Erythroblast (primary cell): ENCODE measurements at regions not wholly inside any gene's neighbourhood (a gene's known extent, or its start where the extent isn't known, plus 50 kb on each side); places are given as distances from the start of the nearest gene placed in this dataset.

Source experiments
- GATA1 ChIP-seq: IDR thresholded peaks from 2 replicates; pipeline ENCODE4 v1.6.1; 2011; ENCODE audit warnings: low read depth, mild to moderate bottlenecking, control low read depth, low read length, moderate library complexity
- POLR2A ChIP-seq: IDR thresholded peaks from 2 replicates; pipeline ENCODE4 v1.6.1; 2011; ENCODE audit warnings: mild to moderate bottlenecking, low read length

- TF ChIP-seq POLR2A: no peak
- TF ChIP-seq GATA1: no peak
Measured at GRCh38 chr7:46653848-46654247, 732.8 kb upstream of the IGFBP3 start.
